HCT116 (cell line): ENCODE measurements at regions not wholly inside any gene's neighbourhood (a gene's known extent, or its start where the extent isn't known, plus 50 kb on each side); places are given as distances from the start of the nearest gene placed in this dataset.

ENCODE experiments used
- ATAC-seq: fragments of 200-7000 bp; cut with Tn5 transposase; 2 replicates; pipeline ENCODE4 v1.9.1; 2020; ENCODE audit warnings: mild to moderate bottlenecking, moderate library complexity
- BruUV-seq: library from RNA; stranded (reverse); fragments of 400-500 nt; replicated peaks from 2 replicates; lab custom pipeline; 2021; lab: Mats Ljungman, UMichigan
- CTCF ChIA-PET: fragments of 300-600 bp; sonication (Branson Sonifier 250); formaldehyde crosslinking; loops from one replicate; lab custom pipeline; 2021; ENCODE audit warnings: antibody characterized with exemption; lab: Charles Lee
- POLR2A ChIA-PET: fragments of 300-600, 350-600 bp; sonication (Branson Sonifier 250); formaldehyde crosslinking; loops from one replicate; lab custom pipeline; 2021; ENCODE audit warnings: antibody characterized with exemption; lab: Charles Lee
- RAD21 ChIA-PET, 2 experiments: fragments of 300-600 bp; sonication (Branson Sonifier 250); formaldehyde crosslinking; loops; one replicate each; lab custom pipeline; 2023; ENCODE audit warnings: low total read pairs in 2 of 2; ENCODE audit not compliant: uncharacterized antibody in 2 of 2, unreplicated experiment in 2 of 2, low non-redundant PET in 1 of 2; lab: Charles Lee
- DNase-seq: peaks from one replicate; pipeline ENCODE4 v3.0.0-alpha.2; 2010; ENCODE audit warnings: low read depth, low spot score
- H2AFZ ChIP-seq: fragments of 200-600 bp; shearing (Covaris generic), sonication (generic); 2 replicates; pipeline ENCODE4 v1.6.1; 2017; ENCODE audit warnings: low read depth, mixed run types, mixed read lengths, antibody characterized with exemption, low read length; ENCODE audit not compliant: poor library complexity, severe bottlenecking
- H3K27ac ChIP-seq: 2 replicates; pipeline ENCODE4 v1.5.1; 2012; ENCODE audit warnings: low read depth, low read length
- H3K27me3 ChIP-seq: fragments of 200-600 bp; sonication (generic); 2 replicates; pipeline ENCODE4 v1.6.1; 2016; ENCODE audit warnings: mixed run types, low read length, mixed read lengths; ENCODE audit not compliant: insufficient read depth
- H3K36me3 ChIP-seq, 2 experiments: fragments of 200-500 bp in 1 of 2; fragments of 200-600 bp in 1 of 2; sonication (Bioruptor generic) in 1 of 2; sonication (generic) in 1 of 2; 2 replicates each; pipeline versions ENCODE4 v1.5.1 to v1.6.1; 2014 to 2016; ENCODE audit warnings: low read length in 2 of 2, inconsistent platforms in 1 of 2, mixed read lengths in 1 of 2, mixed run types in 1 of 2; ENCODE audit not compliant: insufficient read depth in 2 of 2, control insufficient read depth in 1 of 2
- H3K4me1 ChIP-seq, 2 experiments: fragments of 200-600 bp in 1 of 2; sonication (generic) in 1 of 2; 2 replicates each; pipeline versions ENCODE4 v1.5.1 to v1.6.1; 2012 to 2017; ENCODE audit warnings: low read length in 2 of 2, inconsistent platforms in 1 of 2, mild to moderate bottlenecking in 1 of 2, mixed read lengths in 1 of 2, mixed run types in 1 of 2, moderate library complexity in 1 of 2; ENCODE audit not compliant: insufficient read depth in 2 of 2, control insufficient read depth in 1 of 2
- H3K4me2 ChIP-seq: fragments of 200-600 bp; sonication (generic); 2 replicates; pipeline ENCODE4 v1.6.1; 2017; ENCODE audit warnings: mixed run types, low read length, mixed read lengths
- H3K4me3 ChIP-seq, 2 experiments: fragments of 200-600 bp in 1 of 2; sonication (generic) in 1 of 2; replicated peaks in 1 of 2; 2 replicates each; pipeline ENCODE4 v1.5.1; 2011 to 2016; ENCODE audit warnings: low read length in 2 of 2, control low read depth in 1 of 2, low read depth in 1 of 2, mild to moderate bottlenecking in 1 of 2, mixed read lengths in 1 of 2, mixed run types in 1 of 2
- H3K79me2 ChIP-seq: fragments of 200-600 bp; sonication (generic); 2 replicates; pipeline ENCODE4 v1.6.1; 2017; ENCODE audit warnings: mild to moderate bottlenecking, mixed run types, low read length, moderate library complexity, mixed read lengths; ENCODE audit not compliant: insufficient read depth
- H3K9ac ChIP-seq: fragments of 200-600 bp; sonication (generic); 2 replicates; pipeline ENCODE4 v1.6.1; 2016; ENCODE audit warnings: low read length, mixed read lengths
- H3K9me2 ChIP-seq: fragments of 200-600 bp; sonication (generic), shearing (Covaris generic); 2 replicates; pipeline ENCODE4 v1.6.1; 2017; ENCODE audit warnings: mixed run types, mild to moderate bottlenecking, moderate library complexity; ENCODE audit not compliant: insufficient read depth
- H3K9me3 ChIP-seq, 2 experiments: fragments of 200-500 bp in 1 of 2; fragments of 200-600 bp in 1 of 2; sonication (Bioruptor generic) in 1 of 2; sonication (generic) in 1 of 2; 2 replicates each; pipeline ENCODE4 v1.6.1; 2014 to 2017; ENCODE audit warnings: low read length in 2 of 2, mixed read lengths in 2 of 2, inconsistent platforms in 1 of 2, low read depth in 1 of 2, mild to moderate bottlenecking in 1 of 2, mixed run types in 1 of 2, moderate library complexity in 1 of 2; ENCODE audit not compliant: control insufficient read depth in 1 of 2, insufficient read depth in 1 of 2
- H4K20me1 ChIP-seq: fragments of 200-600 bp; sonication (generic), shearing (Covaris generic); 2 replicates; pipeline ENCODE4 v1.6.1; 2017; ENCODE audit warnings: mixed run types, mild to moderate bottlenecking, moderate library complexity; ENCODE audit not compliant: insufficient read depth
- EZH2phosphoT487 ChIP-seq: fragments of 200-600 bp; IDR thresholded peaks from 2 replicates; pipeline ENCODE4 v1.6.1; 2018; ENCODE audit warnings: antibody characterized with exemption, borderline replicate concordance
- FOSL1 ChIP-seq: IDR thresholded peaks from 2 replicates; pipeline ENCODE4 v1.6.1; 2012; ENCODE audit warnings: low read depth
- RAD21 ChIP-seq: IDR thresholded peaks from 2 replicates; pipeline ENCODE4 v1.6.1; 2012; ENCODE audit warnings: low read depth, mild to moderate bottlenecking
- REST ChIP-seq: IDR thresholded peaks from 2 replicates; pipeline ENCODE4 v1.6.1; 2012; ENCODE audit warnings: low read depth
- TCF7L2 ChIP-seq: IDR thresholded peaks from 2 replicates; pipeline ENCODE4 v1.7.0; 2011; ENCODE audit warnings: borderline replicate concordance, inconsistent platforms; ENCODE audit not compliant: insufficient read depth, insufficient read length; ENCODE audit errors: extremely low read depth
- YY1 ChIP-seq: IDR thresholded peaks from 2 replicates; pipeline ENCODE4 v1.6.1; 2011; ENCODE audit warnings: low read length, low read depth, moderate library complexity, mild to moderate bottlenecking; ENCODE audit not compliant: insufficient replicate concordance; ENCODE audit errors: extremely low read depth
- intact Hi-C: fragments of 100-400 bp; cut with micrococcal nuclease; formaldehyde crosslinking; loops from 2 replicates; pipeline ENCODE4 v1.10.0; 2022
- TF ChIP-seq, protein P1 (sequence below), 3 experiments: fragments of 200-600 bp in 1 of 3; sonication (generic) in 1 of 3; IDR thresholded peaks in 2 of 3; conservative IDR thresholded peaks in 1 of 3; 2 replicates each; pipeline ENCODE4 v1.5.1; 2012 to 2017; ENCODE audit warnings: low read depth in 2 of 3, low read length in 2 of 3, antibody characterized with exemption in 1 of 3, borderline replicate concordance in 1 of 3, control low read depth in 1 of 3, mild to moderate bottlenecking in 1 of 3, mixed read lengths in 1 of 3, mixed run types in 1 of 3, moderate library complexity in 1 of 3; ENCODE audit not compliant: insufficient read depth in 1 of 3

- ChIA-PET RAD21 (no interaction called here), CTCF (no interaction called here), POLR2A (no interaction called here)
- no peak for ATAC-seq
- no peaks in the 10 kb centered on the region for H4K20me1 ChIP-seq
- no TSS peak for BruUV-seq
- H3K27me3 ChIP-seq, result no peaks in the 10 kb centered on the region
- TF ChIP-seq RAD21 (no peak), FOSL1 (no peak), TCF7L2 (no peak), EZH2phosphoT487 (no peak), REST (no peak), YY1 (no peak)
- TF ChIP-seq, protein P1, sequence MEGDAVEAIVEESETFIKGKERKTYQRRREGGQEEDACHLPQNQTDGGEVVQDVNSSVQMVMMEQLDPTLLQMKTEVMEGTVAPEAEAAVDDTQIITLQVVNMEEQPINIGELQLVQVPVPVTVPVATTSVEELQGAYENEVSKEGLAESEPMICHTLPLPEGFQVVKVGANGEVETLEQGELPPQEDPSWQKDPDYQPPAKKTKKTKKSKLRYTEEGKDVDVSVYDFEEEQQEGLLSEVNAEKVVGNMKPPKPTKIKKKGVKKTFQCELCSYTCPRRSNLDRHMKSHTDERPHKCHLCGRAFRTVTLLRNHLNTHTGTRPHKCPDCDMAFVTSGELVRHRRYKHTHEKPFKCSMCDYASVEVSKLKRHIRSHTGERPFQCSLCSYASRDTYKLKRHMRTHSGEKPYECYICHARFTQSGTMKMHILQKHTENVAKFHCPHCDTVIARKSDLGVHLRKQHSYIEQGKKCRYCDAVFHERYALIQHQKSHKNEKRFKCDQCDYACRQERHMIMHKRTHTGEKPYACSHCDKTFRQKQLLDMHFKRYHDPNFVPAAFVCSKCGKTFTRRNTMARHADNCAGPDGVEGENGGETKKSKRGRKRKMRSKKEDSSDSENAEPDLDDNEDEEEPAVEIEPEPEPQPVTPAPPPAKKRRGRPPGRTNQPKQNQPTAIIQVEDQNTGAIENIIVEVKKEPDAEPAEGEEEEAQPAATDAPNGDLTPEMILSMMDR (IDR thresholded peaks at IDR 0.05 in 2 of 3, conservative IDR thresholded peaks at IDR 0.05 in 1 of 3; ENCODE audit: borderline replicate concordance in 1 of 3, insufficient read depth in 1 of 3, low read depth in 2 of 3, low read length in 2 of 3), result no peak
- no peak overlapping the region for H3K4me2 ChIP-seq
- H3K4me3 ChIP-seq, result no peak overlapping the region
- no peak overlapping the region for H3K27ac ChIP-seq
- no peak for DNase-seq
- H3K4me1 ChIP-seq, result no peaks in the 10 kb centered on the region
- H3K9me3 ChIP-seq, result peaks cover 0 to 20% of the 10 kb centered on the region in 2 experiments; a peak in 3 of 4 replicates
- H3K36me3 ChIP-seq, result no peaks in the 10 kb centered on the region
- no peaks in the 10 kb centered on the region for H3K79me2 ChIP-seq
- H3K9me2 ChIP-seq, result no peaks in the 10 kb centered on the region
- intact Hi-C loops, result no loop called here
- no peak overlapping the region for H2AFZ ChIP-seq
- no peak overlapping the region for H3K9ac ChIP-seq
Observed at GRCh38 chr4:14396183-14396582, 606.1 kb upstream of the CPEB2 start.
